ENCODE measurements at regions not wholly inside any gene's neighbourhood (a gene's known extent, or its start where the extent isn't known, plus 50 kb on each side); places are given as distances from the start of the nearest gene placed in this dataset.
A peak's percentile ranks its signal among the peaks of the same experiment; 100 is the strongest.

DNA sequence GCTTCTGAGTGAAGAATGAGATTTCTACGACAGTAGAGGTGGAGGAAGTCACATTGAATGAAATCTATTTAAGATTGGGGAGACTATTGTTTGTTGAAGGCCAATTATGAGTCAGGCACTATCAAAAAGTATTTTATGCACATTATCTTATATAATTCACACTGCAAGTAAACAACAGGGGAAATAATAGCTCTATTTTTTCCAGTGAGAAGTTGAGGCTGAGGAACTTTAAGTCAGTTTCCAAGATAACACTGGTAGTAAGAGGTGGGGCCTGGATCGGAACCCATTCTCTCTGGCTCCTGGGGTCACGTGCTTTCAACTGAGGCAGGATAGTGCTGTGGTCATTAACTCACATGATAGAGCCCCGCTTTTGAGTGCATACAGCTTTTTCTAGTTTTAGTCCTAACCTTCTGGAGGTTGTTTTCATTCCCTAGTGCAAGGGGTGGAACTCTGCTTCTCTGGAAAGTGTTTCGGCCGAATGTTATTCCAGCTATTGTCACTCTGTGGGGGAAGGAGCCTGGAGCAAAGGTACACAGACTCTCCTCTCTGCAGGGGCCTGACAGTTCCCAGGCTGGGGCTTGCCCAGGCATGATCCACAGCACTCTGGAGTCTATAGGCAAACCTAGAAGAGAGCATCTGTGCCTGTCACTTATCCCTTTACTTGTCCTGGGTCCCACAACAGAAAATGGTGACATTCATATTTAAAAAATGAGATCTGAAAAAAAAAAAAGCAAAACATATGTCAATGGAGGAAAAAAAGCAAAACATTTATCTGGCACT is 352.4 kb upstream of the ACTBL2 start:
- Histone ChIP-seq H3K36me3 (no peaks in the 10 kb centered on the region), H3K4me1 (peaks cover 0 to 29% (median 3%) of the 10 kb centered on the region in 9 donors), H3K27ac (peak overlapping the region in 4 of 10 donors; percentile 18 to 53 (median 42)), H3K9me3 (peaks cover 0 to 9% (median 0%) of the 10 kb centered on the region in 11 donors), H3K27me3 (no peaks in the 10 kb centered on the region), H3K4me3 (no peak overlapping the region)
- DNase-seq (no peak), ATAC-seq (peak in 4 of 8 donors; percentile 38 to 53 (median 44))
- TF ChIP-seq, protein P1, sequence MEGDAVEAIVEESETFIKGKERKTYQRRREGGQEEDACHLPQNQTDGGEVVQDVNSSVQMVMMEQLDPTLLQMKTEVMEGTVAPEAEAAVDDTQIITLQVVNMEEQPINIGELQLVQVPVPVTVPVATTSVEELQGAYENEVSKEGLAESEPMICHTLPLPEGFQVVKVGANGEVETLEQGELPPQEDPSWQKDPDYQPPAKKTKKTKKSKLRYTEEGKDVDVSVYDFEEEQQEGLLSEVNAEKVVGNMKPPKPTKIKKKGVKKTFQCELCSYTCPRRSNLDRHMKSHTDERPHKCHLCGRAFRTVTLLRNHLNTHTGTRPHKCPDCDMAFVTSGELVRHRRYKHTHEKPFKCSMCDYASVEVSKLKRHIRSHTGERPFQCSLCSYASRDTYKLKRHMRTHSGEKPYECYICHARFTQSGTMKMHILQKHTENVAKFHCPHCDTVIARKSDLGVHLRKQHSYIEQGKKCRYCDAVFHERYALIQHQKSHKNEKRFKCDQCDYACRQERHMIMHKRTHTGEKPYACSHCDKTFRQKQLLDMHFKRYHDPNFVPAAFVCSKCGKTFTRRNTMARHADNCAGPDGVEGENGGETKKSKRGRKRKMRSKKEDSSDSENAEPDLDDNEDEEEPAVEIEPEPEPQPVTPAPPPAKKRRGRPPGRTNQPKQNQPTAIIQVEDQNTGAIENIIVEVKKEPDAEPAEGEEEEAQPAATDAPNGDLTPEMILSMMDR (IDR thresholded peaks at IDR 0.05): no peak
- intact Hi-C loops (cut with DNase I): no loop called here
- 70 to 75% methylated on average over 6 of the region's 6 CpGs for WGBS, 2 donors

DNA sequence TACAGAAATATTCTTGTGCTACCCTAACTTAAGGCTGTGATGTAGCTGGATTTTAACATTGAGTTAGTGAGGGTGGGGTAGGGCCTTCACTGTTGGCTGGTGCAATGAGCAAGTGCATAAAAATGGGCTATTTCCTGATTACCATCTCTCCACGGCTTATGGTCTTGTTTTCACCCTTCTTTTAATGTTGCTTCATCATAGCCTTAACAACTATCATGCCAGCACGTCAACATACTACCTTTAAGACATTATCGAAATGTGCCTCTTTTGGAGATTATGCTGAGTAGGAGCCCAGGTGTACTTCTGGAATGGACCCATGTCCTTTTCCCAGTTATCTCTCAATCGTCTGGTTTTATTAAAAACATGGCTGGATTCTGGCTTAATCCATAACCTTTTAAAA is 350.9 kb upstream of the ACTBL2 start:
- Histone ChIP-seq H3K27ac (peak overlapping the region in 3 of 10 donors; percentile 11 to 42 (median 16)), H3K4me3 (no peak overlapping the region), H3K27me3 (no peaks in the 10 kb centered on the region), H3K4me1 (peaks cover 0 to 29% (median 3%) of the 10 kb centered on the region in 9 donors), H3K36me3 (no peaks in the 10 kb centered on the region), H3K9me3 (peaks cover 0 to 9% (median 0%) of the 10 kb centered on the region in 11 donors)
- no peak for ATAC-seq
- no peak for DNase-seq
- TF ChIP-seq, protein P1 (IDR thresholded peaks at IDR 0.05): no peak
- WGBS, 2 donors: 91 to 95% methylated on average over 4 of the region's 4 CpGs
- intact Hi-C loops (cut with DNase I): no loop called here

DNA sequence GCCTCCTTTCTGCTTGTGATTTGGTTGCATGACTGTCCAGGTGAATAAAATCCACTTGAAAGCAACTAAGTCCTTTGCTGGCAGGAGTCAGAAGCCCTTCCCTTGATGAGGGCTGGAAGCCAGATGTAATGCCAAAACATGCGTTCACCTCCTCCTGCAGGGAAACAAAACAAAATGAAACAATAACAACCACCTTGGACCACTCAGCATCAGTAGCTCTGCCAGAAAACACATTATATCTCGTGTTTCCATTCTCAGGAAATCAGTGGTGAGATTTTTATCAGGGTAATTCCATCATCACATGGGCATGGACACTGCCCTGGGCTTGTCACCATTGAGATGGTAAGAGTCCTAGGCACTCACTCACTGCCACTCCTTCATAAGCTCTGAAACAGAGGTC is 350.3 kb upstream of the ACTBL2 start:
- TF ChIP-seq, protein P1 (IDR thresholded peaks at IDR 0.05): no peak
- Histone ChIP-seq H3K9me3 (peaks cover 0 to 9% (median 0%) of the 10 kb centered on the region in 11 donors), H3K4me3 (no peak overlapping the region), H3K4me1 (peaks cover 0 to 29% (median 3%) of the 10 kb centered on the region in 9 donors), H3K27me3 (no peaks in the 10 kb centered on the region), H3K27ac (peak overlapping the region in 3 of 10 donors; percentile 11 to 42 (median 16)), H3K36me3 (no peaks in the 10 kb centered on the region)
- DNase-seq: no peak
- intact Hi-C loops (cut with DNase I): no loop called here
- WGBS, 2 donors: 51 to 65% methylated on average over 2 of the region's 2 CpGs
- peak in 1 of 8 donors; percentile 47 for ATAC-seq

DNA sequence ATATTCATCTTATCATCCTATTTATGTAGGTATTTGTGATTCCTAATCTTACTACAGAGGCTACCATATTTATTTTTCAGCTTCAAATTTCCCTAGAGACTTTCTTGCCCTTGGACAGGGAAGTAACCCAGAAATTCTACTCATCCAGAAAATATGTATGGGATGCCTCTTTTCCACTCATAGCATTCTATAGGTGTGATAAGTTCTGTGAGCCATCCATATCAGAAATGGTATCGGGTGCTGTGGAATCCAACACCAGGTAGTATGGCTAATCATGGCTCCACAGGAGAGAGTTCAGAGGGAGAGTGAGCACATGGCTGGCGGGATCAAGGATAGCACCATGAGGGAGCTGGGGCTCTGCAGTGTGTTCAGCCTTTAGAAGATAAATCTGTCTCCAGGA is 349.3 kb upstream of the ACTBL2 start:
- H3K9me3 ChIP-seq: peaks cover 0 to 8% (median 0%) of the 10 kb centered on the region in 11 donors
- peaks cover 0 to 29% (median 3%) of the 10 kb centered on the region in 9 donors for H3K4me1 ChIP-seq
- no peaks in the 10 kb centered on the region for H3K36me3 ChIP-seq
- intact Hi-C loops (cut with DNase I): no loop called here
- H3K27me3 ChIP-seq: no peaks in the 10 kb centered on the region
- ATAC-seq (no peak), DNase-seq (no peak)
- no peak overlapping the region for H3K4me3 ChIP-seq
- TF ChIP-seq, protein P1 (IDR thresholded peaks at IDR 0.05): no peak
- 97 to 98% methylated on average over 2 of the region's 2 CpGs for WGBS, 2 donors
- H3K27ac ChIP-seq: peak overlapping the region in 1 of 10 donors; percentile 42
